PC-9 (cell line): ENCODE measurements at regions not wholly inside any gene's neighbourhood (a gene's known extent, or its start where the extent isn't known, plus 50 kb on each side); places are given as distances from the start of the nearest gene placed in this dataset.

Experiments used
- BruUV-seq: library from RNA; stranded (reverse); fragments of 400-500 nt; replicated peaks from 2 replicates; lab custom pipeline; 2021; lab: Mats Ljungman, UMichigan
- CTCF ChIA-PET: fragments of 300-600 bp; sonication (Branson Sonifier 250); formaldehyde crosslinking; loops from one replicate; lab custom pipeline; 2022; ENCODE audit warnings: antibody characterized with exemption; lab: Charles Lee
- POLR2A ChIA-PET: fragments of 300-600 bp; sonication (Branson Sonifier 250); formaldehyde crosslinking; loops from one replicate; lab custom pipeline; 2022; ENCODE audit warnings: antibody characterized with exemption; ENCODE audit not compliant: unreplicated experiment; lab: Charles Lee
- DNase-seq, 2 experiments: peaks; one replicate each; pipeline versions ENCODE4 v3.0.0 to v3.0.0-alpha.2; 2015 to 2022; ENCODE audit warnings: mixed read lengths in 1 of 2
- H2AFZ ChIP-seq: fragments of 200-600 bp; sonication (generic); 2 replicates; pipeline ENCODE4 v1.8.1; 2017; ENCODE audit warnings: antibody characterized with exemption
- H3F3A ChIP-seq: fragments of 200-600 bp; sonication (generic); 2 replicates; pipeline ENCODE4 v1.8.1; 2017; ENCODE audit warnings: antibody characterized with exemption, mild to moderate bottlenecking, low read depth; ENCODE audit not compliant: insufficient read depth
- H3K27ac ChIP-seq: fragments of 200-600 bp; sonication (generic); 2 replicates; pipeline ENCODE4 v1.6.1; 2016; ENCODE audit warnings: mixed run types
- H3K27me3 ChIP-seq: fragments of 200-600 bp; sonication (generic); 2 replicates; pipeline ENCODE4 v1.6.1; 2016; ENCODE audit warnings: low read depth, mixed run types; ENCODE audit not compliant: insufficient read depth
- H3K36me3 ChIP-seq: fragments of 200-600 bp; sonication (generic); 2 replicates; pipeline ENCODE4 v1.6.1; 2016; ENCODE audit warnings: low read depth, mixed run types
- H3K4me1 ChIP-seq: fragments of 200-600 bp; sonication (generic); replicated peaks from 2 replicates; pipeline ENCODE4 v1.6.1; 2016; ENCODE audit warnings: mixed run types; ENCODE audit not compliant: insufficient read depth
- H3K4me2 ChIP-seq: fragments of 200-600 bp; sonication (generic); 2 replicates; pipeline ENCODE4 v1.6.1; 2017; ENCODE audit warnings: mixed run types
- H3K4me3 ChIP-seq: fragments of 200-600 bp; sonication (generic); 2 replicates; pipeline ENCODE4 v1.6.1; 2016; ENCODE audit warnings: mixed run types
- H3K79me2 ChIP-seq: fragments of 200-600 bp; sonication (generic); 2 replicates; pipeline ENCODE4 v1.6.1; 2017; ENCODE audit warnings: low read depth, mixed run types
- H3K9me2 ChIP-seq: fragments of 200-600 bp; sonication (generic); 2 replicates; pipeline ENCODE4 v1.8.1; 2017; ENCODE audit warnings: mild to moderate bottlenecking; ENCODE audit not compliant: insufficient read depth
- H3K9me3 ChIP-seq: fragments of 200-600 bp; sonication (generic); 2 replicates; pipeline ENCODE4 v1.8.1; 2016; ENCODE audit warnings: low read depth; ENCODE audit not compliant: insufficient read depth
- H4K20me1 ChIP-seq: fragments of 200-600 bp; sonication (generic); 2 replicates; pipeline ENCODE4 v1.8.1; 2017; ENCODE audit not compliant: insufficient read depth
- CTCF ChIP-seq: fragments of 200-600 bp; sonication (generic); conservative IDR thresholded peaks from 2 replicates; pipeline ENCODE4 v1.6.1; 2017; ENCODE audit warnings: mixed run types, antibody characterized with exemption, mild to moderate bottlenecking, moderate library complexity
- EZH2 ChIP-seq: fragments of 200-600 bp; sonication (generic); IDR thresholded peaks from 2 replicates; pipeline ENCODE4 v1.8.0; 2017; ENCODE audit warnings: antibody characterized with exemption, low read depth
- intact Hi-C: fragments of 100-400 bp; cut with micrococcal nuclease; formaldehyde crosslinking; loops from one replicate; pipeline ENCODE4 v1.10.0; 2022; ENCODE audit not compliant: unreplicated experiment

- Histone ChIP-seq H4K20me1 (no peaks in the 10 kb centered on the region), H3K36me3 (no peaks in the 10 kb centered on the region), H3F3A (no peaks in the 10 kb centered on the region), H3K9me2 (no peaks in the 10 kb centered on the region), H2AFZ (no peak overlapping the region), H3K4me2 (no peak overlapping the region), H3K9me3 (no peaks in the 10 kb centered on the region), H3K79me2 (no peaks in the 10 kb centered on the region), H3K4me1 (no peaks in the 10 kb centered on the region), H3K4me3 (no peak overlapping the region), H3K27ac (no peak overlapping the region), H3K27me3 (no peaks in the 10 kb centered on the region)
- no peak for DNase-seq
- intact Hi-C loops, result no loop called here
- ChIA-PET POLR2A (interaction anchor here (0.7 kb wide), 1 partner anchor 713 kb away, joined by 3 read pairs; no protein-coding TSS in a partner anchor), CTCF (no interaction called here)
- no TSS peak for BruUV-seq
- TF ChIP-seq EZH2 (no peak), CTCF (no peak)
Observed at GRCh38 chr13:83825676-83826075, 56.6 kb downstream of the SLITRK1 start.

GRCh38 chr13:83824560-83824959 lies 57.7 kb downstream of the SLITRK1 start:
- Histone ChIP-seq H3K9me3 (no peaks in the 10 kb centered on the region), H3K4me1 (no peaks in the 10 kb centered on the region), H4K20me1 (no peaks in the 10 kb centered on the region), H3F3A (no peaks in the 10 kb centered on the region), H3K4me3 (no peak overlapping the region), H3K9me2 (no peaks in the 10 kb centered on the region), H3K4me2 (no peak overlapping the region), H3K36me3 (no peaks in the 10 kb centered on the region), H3K27ac (no peak overlapping the region), H3K79me2 (no peaks in the 10 kb centered on the region), H2AFZ (no peak overlapping the region), H3K27me3 (no peaks in the 10 kb centered on the region)
- intact Hi-C loops, result no loop called here
- ChIA-PET CTCF (no interaction called here), POLR2A (no interaction called here)
- DNase-seq, result no peak
- no TSS peak for BruUV-seq
- TF ChIP-seq EZH2 (no peak), CTCF (no peak)

- no peak for DNase-seq
- Histone ChIP-seq H3K9me2 (no peaks in the 10 kb centered on the region), H3K79me2 (no peaks in the 10 kb centered on the region), H3K4me3 (no peak overlapping the region), H3K9me3 (no peaks in the 10 kb centered on the region), H2AFZ (no peak overlapping the region), H3K4me1 (no peaks in the 10 kb centered on the region), H3K27me3 (no peaks in the 10 kb centered on the region), H3K36me3 (no peaks in the 10 kb centered on the region), H3K4me2 (no peak overlapping the region), H3F3A (no peaks in the 10 kb centered on the region), H3K27ac (no peak overlapping the region), H4K20me1 (no peaks in the 10 kb centered on the region)
- BruUV-seq, result no TSS peak
- intact Hi-C loops, result no loop called here
- POLR2A ChIA-PET, result no interaction called here
- TF ChIP-seq CTCF (no peak), EZH2 (no peak)
- CTCF ChIA-PET, result no interaction called here
Observed at GRCh38 chr13:83824120-83824519, 58.2 kb downstream of the SLITRK1 start.
